ENCODE measurements at regions not wholly inside any gene's neighbourhood (a gene's known extent, or its start where the extent isn't known, plus 50 kb on each side); places are given as distances from the start of the nearest gene placed in this dataset.

DNA sequence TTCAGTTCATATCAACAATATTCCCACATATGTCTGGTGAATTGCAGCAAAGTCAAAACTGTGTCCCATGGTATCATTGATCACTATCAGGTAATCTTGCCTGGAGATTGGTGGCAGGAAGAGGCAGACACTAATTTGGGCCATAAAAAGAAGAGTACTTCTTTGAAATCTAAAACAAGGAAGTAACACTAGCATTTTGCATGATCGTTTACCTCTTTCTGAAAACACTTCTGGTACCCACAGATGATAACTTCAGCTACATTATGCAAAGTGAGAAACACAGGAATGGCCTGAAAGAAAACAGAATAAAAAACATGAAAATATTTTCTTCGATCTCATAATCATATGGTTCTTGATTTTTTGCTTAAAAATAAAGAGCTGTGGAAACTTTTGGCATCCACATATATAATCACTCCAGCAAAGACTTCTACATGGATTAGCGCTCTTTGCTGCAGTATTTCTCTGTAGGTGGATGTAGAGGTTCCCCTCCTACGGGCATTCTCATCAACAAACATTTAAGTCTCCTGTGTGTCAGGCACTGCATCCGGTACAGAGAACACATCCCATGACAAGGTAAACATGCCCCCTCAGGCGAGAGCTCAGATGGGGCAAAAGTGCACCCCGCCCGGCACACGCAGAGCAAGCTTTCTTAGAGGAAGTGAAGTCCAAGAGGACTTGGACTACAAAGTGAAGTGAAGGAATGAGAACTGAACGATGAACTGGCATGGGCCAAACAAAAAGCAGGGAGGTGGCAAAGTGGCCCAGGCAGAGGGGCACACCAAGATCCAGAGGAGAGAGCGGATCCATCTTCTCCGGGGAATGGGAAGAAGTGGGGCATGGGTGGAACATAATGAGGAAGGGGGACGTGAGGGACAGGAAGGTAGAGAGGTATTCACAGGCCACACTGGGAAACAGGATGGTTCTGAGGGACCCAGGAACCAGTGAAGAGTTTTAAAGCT, 68.0 kb upstream of the RIOK3 start:
- Histone ChIP-seq H3K4me1 (replicated peaks in 1 of 2; ENCODE audit: control insufficient read depth in 2 of 2, insufficient read depth in 2 of 2, low read length in 2 of 2) (peaks cover 6 to 13% of the 10 kb centered on the region in 2 experiments; a peak in 3 of 5 replicates), H3K4me2 (ENCODE audit: insufficient read depth, low read length) (no peak overlapping the region), H3K36me3 (ENCODE audit: control insufficient read depth, insufficient read depth, low read length) (peaks cover 6% of the 10 kb centered on the region; the same call in 1 of the 3 replicates), H2AFZ (ENCODE audit: low read depth, low read length) (no peak overlapping the region), H4K20me1 (replicated peaks; ENCODE audit: control insufficient read depth, insufficient read depth, low read length) (no peaks in the 10 kb centered on the region), H3K27me3 (ENCODE audit: control insufficient read depth in 2 of 2, insufficient read depth in 2 of 2, low read length in 2 of 2) (no peaks in the 10 kb centered on the region; a peak in 1 of 5 replicates), H3K4me3 (no peak overlapping the region), H3K27ac (ENCODE audit: extremely low read depth, low read depth, low read length) (no peak overlapping the region), H3K79me2 (ENCODE audit: control insufficient read depth, insufficient read depth, low read length) (no peaks in the 10 kb centered on the region), H3K9me3 (replicated peaks; ENCODE audit: control insufficient read depth, insufficient read depth, low read depth, low read length) (no peaks in the 10 kb centered on the region), H3K9ac (ENCODE audit: insufficient read depth in 1 of 2, low read depth in 2 of 2, low read length in 2 of 2) (no peak overlapping the region), H3K9me1 (ENCODE audit: control insufficient read depth, insufficient read depth, low read length) (no peaks in the 10 kb centered on the region)
- CTCF ChIA-PET (ENCODE audit: low intra/inter-chr PET ratio): no interaction called here
- FAIRE-seq: no peak
- in situ Hi-C loops (cut with MboI) (no loop called here), intact Hi-C loops (cut with micrococcal nuclease) (no loop called here)
- TF ChIP-seq, protein P1, sequence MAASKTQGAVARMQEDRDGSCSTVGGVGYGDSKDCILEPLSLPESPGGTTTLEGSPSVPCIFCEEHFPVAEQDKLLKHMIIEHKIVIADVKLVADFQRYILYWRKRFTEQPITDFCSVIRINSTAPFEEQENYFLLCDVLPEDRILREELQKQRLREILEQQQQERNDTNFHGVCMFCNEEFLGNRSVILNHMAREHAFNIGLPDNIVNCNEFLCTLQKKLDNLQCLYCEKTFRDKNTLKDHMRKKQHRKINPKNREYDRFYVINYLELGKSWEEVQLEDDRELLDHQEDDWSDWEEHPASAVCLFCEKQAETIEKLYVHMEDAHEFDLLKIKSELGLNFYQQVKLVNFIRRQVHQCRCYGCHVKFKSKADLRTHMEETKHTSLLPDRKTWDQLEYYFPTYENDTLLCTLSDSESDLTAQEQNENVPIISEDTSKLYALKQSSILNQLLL (CRISPR knock-in tag; IDR thresholded peaks at IDR 0.05; ENCODE audit: borderline replicate concordance): no peak
- TF ChIP-seq GATA2 (CRISPR knock-in tag; IDR thresholded peaks at IDR 0.05): no peak
- TF ChIP-seq ZNF764 (CRISPR knock-in tag; IDR thresholded peaks at IDR 0.05; ENCODE audit: low read depth): no peak
- no peak for TF ChIP-seq ZNF785 (CRISPR knock-in tag; IDR thresholded peaks at IDR 0.05)
- no peak for TF ChIP-seq ZNF23 (CRISPR knock-in tag; IDR thresholded peaks at IDR 0.05)
- TF ChIP-seq PHTF2 (CRISPR knock-in tag; IDR thresholded peaks at IDR 0.05): no peak
- no peak for TF ChIP-seq PCBP1 (IDR thresholded peaks at IDR 0.05; ENCODE audit: low read depth, low read length, poor library complexity, severe bottlenecking)
- TF ChIP-seq, protein P2, sequence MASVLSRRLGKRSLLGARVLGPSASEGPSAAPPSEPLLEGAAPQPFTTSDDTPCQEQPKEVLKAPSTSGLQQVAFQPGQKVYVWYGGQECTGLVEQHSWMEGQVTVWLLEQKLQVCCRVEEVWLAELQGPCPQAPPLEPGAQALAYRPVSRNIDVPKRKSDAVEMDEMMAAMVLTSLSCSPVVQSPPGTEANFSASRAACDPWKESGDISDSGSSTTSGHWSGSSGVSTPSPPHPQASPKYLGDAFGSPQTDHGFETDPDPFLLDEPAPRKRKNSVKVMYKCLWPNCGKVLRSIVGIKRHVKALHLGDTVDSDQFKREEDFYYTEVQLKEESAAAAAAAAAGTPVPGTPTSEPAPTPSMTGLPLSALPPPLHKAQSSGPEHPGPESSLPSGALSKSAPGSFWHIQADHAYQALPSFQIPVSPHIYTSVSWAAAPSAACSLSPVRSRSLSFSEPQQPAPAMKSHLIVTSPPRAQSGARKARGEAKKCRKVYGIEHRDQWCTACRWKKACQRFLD (CRISPR knock-in tag; IDR thresholded peaks at IDR 0.05): no peak
- TF ChIP-seq, protein P3, sequence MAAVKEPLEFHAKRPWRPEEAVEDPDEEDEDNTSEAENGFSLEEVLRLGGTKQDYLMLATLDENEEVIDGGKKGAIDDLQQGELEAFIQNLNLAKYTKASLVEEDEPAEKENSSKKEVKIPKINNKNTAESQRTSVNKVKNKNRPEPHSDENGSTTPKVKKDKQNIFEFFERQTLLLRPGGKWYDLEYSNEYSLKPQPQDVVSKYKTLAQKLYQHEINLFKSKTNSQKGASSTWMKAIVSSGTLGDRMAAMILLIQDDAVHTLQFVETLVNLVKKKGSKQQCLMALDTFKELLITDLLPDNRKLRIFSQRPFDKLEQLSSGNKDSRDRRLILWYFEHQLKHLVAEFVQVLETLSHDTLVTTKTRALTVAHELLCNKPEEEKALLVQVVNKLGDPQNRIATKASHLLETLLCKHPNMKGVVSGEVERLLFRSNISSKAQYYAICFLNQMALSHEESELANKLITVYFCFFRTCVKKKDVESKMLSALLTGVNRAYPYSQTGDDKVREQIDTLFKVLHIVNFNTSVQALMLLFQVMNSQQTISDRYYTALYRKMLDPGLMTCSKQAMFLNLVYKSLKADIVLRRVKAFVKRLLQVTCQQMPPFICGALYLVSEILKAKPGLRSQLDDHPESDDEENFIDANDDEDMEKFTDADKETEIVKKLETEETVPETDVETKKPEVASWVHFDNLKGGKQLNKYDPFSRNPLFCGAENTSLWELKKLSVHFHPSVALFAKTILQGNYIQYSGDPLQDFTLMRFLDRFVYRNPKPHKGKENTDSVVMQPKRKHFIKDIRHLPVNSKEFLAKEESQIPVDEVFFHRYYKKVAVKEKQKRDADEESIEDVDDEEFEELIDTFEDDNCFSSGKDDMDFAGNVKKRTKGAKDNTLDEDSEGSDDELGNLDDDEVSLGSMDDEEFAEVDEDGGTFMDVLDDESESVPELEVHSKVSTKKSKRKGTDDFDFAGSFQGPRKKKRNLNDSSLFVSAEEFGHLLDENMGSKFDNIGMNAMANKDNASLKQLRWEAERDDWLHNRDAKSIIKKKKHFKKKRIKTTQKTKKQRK (IDR thresholded peaks at IDR 0.05; ENCODE audit: borderline replicate concordance, low read depth, low read length): no peak
- no peak for TF ChIP-seq BACH1 (tag; IDR thresholded peaks at IDR 0.05)
- 69% methylated on average over 12 of the region's 13 CpGs for WGBS (ENCODE audit: insufficient coverage, low coverage, missing lambda C conversion rate)
- ATAC-seq: no peak
- no peak for DNase-seq (ENCODE audit: extremely low read depth in 1 of 4, low spot score in 3 of 4)
- no TSS peak for BruUV-seq (replicated peaks)
- POLR2A ChIA-PET: interaction anchor here (0.7 kb wide), 1 partner anchor 148 kb away, joined by 3 read pairs; no protein-coding TSS in a partner anchor

All from K562 (cell line).